A673 (cell line): ENCODE measurements at regions not wholly inside any gene's neighbourhood (a gene's known extent, or its start where the extent isn't known, plus 50 kb on each side); places are given as distances from the start of the nearest gene placed in this dataset.

Experiments
- EZH2 ChIP-seq: fragments of 200-600 bp; sonication (generic); IDR thresholded peaks from 2 replicates; pipeline ENCODE4 v1.6.1; 2017; ENCODE audit warnings: borderline replicate concordance, low read depth, mild to moderate bottlenecking, mixed read lengths, antibody characterized with exemption, low read length; ENCODE audit not compliant: poor library complexity, severe bottlenecking
- TF ChIP-seq, protein P1 (sequence below): fragments of 300-800, 200-600 bp; sonication (generic); conservative IDR thresholded peaks from 2 replicates; pipeline ENCODE4 v1.5.1; 2017; ENCODE audit warnings: low read depth, mild to moderate bottlenecking, antibody characterized with exemption, low read length, moderate library complexity, mixed read lengths

DNA sequence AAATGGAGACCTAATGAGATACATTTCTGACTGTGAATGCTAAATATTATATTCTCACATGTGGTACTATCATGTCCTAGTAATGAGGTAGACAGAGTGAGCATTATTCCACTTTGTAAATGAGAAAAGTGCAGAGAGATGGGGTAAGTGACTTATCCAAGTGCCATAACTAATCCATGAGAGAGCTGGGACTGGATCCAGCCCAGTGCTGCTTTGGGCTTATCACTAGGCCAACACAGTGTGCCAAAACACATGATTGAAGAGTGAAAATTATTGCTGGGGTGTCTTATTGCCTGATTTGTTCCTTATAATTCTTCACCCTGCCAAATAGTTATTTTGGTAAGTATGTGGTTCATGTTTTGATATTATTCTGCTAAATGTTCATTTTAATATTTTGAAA, 442.2 kb upstream of the GRAMD2B start:
- TF ChIP-seq, protein P1, sequence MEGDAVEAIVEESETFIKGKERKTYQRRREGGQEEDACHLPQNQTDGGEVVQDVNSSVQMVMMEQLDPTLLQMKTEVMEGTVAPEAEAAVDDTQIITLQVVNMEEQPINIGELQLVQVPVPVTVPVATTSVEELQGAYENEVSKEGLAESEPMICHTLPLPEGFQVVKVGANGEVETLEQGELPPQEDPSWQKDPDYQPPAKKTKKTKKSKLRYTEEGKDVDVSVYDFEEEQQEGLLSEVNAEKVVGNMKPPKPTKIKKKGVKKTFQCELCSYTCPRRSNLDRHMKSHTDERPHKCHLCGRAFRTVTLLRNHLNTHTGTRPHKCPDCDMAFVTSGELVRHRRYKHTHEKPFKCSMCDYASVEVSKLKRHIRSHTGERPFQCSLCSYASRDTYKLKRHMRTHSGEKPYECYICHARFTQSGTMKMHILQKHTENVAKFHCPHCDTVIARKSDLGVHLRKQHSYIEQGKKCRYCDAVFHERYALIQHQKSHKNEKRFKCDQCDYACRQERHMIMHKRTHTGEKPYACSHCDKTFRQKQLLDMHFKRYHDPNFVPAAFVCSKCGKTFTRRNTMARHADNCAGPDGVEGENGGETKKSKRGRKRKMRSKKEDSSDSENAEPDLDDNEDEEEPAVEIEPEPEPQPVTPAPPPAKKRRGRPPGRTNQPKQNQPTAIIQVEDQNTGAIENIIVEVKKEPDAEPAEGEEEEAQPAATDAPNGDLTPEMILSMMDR = no peak
- TF ChIP-seq EZH2 = no peak
